Subcutaneous abdominal adipose tissue (tissue), 5 donors: ENCODE measurements at regions not wholly inside any gene's neighbourhood (a gene's known extent, or its start where the extent isn't known, plus 50 kb on each side); places are given as distances from the start of the nearest gene placed in this dataset.

Source experiments
- H3K27ac ChIP-seq: one replicate; pipeline ENCODE4 v1.7.0; 2013; ENCODE audit warnings: low read depth, mild to moderate bottlenecking, inconsistent platforms, low read length, moderate library complexity
- H3K27me3 ChIP-seq, 5 donors: one replicate each; pipeline ENCODE4 v1.7.0; 2013; ENCODE audit warnings: low read length in 5 of 5, inconsistent platforms in 1 of 5; ENCODE audit not compliant: control insufficient read depth in 5 of 5, insufficient read depth in 4 of 5
- H3K36me3 ChIP-seq, 5 donors: one replicate each; pipeline ENCODE4 v1.7.0; 2013; ENCODE audit warnings: low read length in 5 of 5; ENCODE audit not compliant: control insufficient read depth in 5 of 5, insufficient read depth in 5 of 5
- H3K4me1 ChIP-seq, 5 donors: one replicate each; pipeline ENCODE4 v1.7.0; 2013; ENCODE audit warnings: low read length in 5 of 5, mild to moderate bottlenecking in 3 of 5, moderate library complexity in 1 of 5; ENCODE audit not compliant: control insufficient read depth in 5 of 5, insufficient read depth in 5 of 5
- H3K4me3 ChIP-seq, 5 donors: one replicate each; pipeline ENCODE4 v1.7.0; 2013; ENCODE audit warnings: low read length in 5 of 5, low read depth in 1 of 5
- H3K9ac ChIP-seq, 5 donors: one replicate each; pipeline ENCODE4 v1.7.0; 2013; ENCODE audit warnings: low read length in 5 of 5, mild to moderate bottlenecking in 4 of 5, moderate library complexity in 3 of 5
- H3K9me3 ChIP-seq, 5 donors: one replicate each; pipeline ENCODE4 v1.7.0; 2013; ENCODE audit warnings: low read length in 5 of 5; ENCODE audit not compliant: control insufficient read depth in 5 of 5
- donor health status: healthy.
- donor health status: healthy.
- donor health status: healthy.
- donor health status: healthy.
- donor health status: healthy.

- Histone ChIP-seq H3K27me3 (peaks cover 9 to 26% (median 24%) of the 10 kb centered on the region in 5 donors), H3K36me3 (no peaks in the 10 kb centered on the region), H3K4me3 (no peak overlapping the region), H3K9me3 (no peaks in the 10 kb centered on the region), H3K4me1 (no peaks in the 10 kb centered on the region), H3K27ac (no peak overlapping the region), H3K9ac (no peak overlapping the region)
These were observed 101.7 kb upstream of the GJB5 start for GRCh38 chr1:34653110-34653509.

GRCh38 chr1:34655206-34655874 lies 99.5 kb upstream of the GJB5 start:
- Histone ChIP-seq H3K4me3 (no peak overlapping the region), H3K9ac (no peak overlapping the region), H3K27me3 (peaks cover 9 to 20% (median 18%) of the 10 kb centered on the region in 5 donors), H3K4me1 (no peaks in the 10 kb centered on the region), H3K27ac (no peak overlapping the region), H3K9me3 (no peaks in the 10 kb centered on the region), H3K36me3 (no peaks in the 10 kb centered on the region)

DNA sequence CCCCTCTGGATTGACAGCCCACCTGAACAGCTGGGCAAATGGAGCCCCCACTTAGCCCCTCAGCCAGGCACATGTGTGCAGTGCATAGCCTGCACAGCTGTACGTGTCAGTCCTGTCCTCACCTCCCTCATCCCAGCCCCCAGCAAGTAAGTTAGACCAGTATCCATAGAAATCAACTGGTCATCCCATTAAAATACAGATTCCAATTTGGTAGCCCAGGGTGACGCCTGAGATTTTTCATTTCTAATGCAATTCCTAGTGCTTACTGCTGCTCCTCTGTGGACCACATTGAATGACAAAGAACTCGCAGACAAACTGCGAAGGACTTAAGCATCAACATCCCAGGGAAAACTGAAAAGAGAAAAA lies 99.0 kb upstream of the GJB5 start:
- no peaks in the 10 kb centered on the region for H3K9me3 ChIP-seq
- no peak overlapping the region for H3K9ac ChIP-seq
- no peak overlapping the region for H3K4me3 ChIP-seq
- H3K27me3 ChIP-seq: peaks cover 5 to 18% (median 15%) of the 10 kb centered on the region in 5 donors
- H3K4me1 ChIP-seq: no peaks in the 10 kb centered on the region
- no peaks in the 10 kb centered on the region for H3K36me3 ChIP-seq
- no peak overlapping the region for H3K27ac ChIP-seq

DNA sequence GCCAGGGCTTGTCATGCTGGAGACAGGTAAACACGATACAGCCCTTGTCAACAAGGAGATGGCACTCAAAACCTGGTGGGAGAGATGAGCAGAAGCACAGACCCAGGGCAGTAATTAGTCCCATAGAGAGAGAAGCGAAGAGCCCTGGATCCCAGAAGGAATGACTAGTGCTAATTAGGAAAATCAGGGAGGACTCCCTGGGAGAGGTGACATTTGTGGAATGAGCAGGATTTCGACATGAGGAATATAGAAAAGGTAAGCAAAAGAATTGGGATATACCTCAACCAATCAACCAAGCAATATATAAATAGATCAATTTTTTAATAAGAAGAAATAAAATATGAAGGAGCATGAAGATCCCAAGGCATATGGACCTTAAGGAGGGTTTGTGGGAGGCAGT lies 98.5 kb upstream of the GJB5 start:
- peaks cover 5 to 19% (median 15%) of the 10 kb centered on the region in 5 donors for H3K27me3 ChIP-seq
- no peaks in the 10 kb centered on the region for H3K9me3 ChIP-seq
- H3K4me1 ChIP-seq: no peaks in the 10 kb centered on the region
- H3K9ac ChIP-seq: no peak overlapping the region
- H3K27ac ChIP-seq: no peak overlapping the region
- no peaks in the 10 kb centered on the region for H3K36me3 ChIP-seq
- no peak overlapping the region for H3K4me3 ChIP-seq

GRCh38 chr1:34656731-34657130 lies 98.1 kb upstream of the GJB5 start:
- Histone ChIP-seq H3K27ac (no peak overlapping the region), H3K9ac (no peak overlapping the region), H3K27me3 (peaks cover 5 to 19% (median 18%) of the 10 kb centered on the region in 5 donors), H3K9me3 (no peaks in the 10 kb centered on the region), H3K4me1 (no peaks in the 10 kb centered on the region), H3K36me3 (no peaks in the 10 kb centered on the region), H3K4me3 (no peak overlapping the region)

- H3K27me3 ChIP-seq: peaks cover 1 to 19% (median 14%) of the 10 kb centered on the region in 5 donors
- H3K27ac ChIP-seq: no peak overlapping the region
- no peaks in the 10 kb centered on the region for H3K36me3 ChIP-seq
These were observed 97.6 kb upstream of the GJB5 start for GRCh38 chr1:34657266-34657665.

DNA sequence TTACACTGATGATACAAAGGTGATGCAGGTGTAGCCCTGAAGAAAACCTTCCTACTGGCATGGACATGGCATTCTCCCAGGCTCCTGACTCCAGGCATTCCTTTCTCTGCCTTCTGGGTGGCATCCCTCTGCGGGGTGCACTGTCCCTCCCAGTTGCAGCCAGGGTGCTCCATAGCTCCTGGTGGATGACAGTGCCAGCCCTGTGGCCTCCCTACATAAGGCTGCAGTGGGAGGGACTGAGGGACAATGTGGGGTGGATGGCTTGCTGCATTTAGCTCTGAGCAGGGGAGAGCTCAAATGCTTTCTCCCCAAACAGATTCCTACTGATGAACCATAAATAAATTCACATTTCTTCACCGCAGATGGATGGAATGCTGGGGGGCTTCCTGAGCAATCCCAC lies 97.0 kb upstream of the GJB5 start:
- H3K36me3 ChIP-seq: no peaks in the 10 kb centered on the region
- H3K9me3 ChIP-seq: no peaks in the 10 kb centered on the region
- peaks cover 0 to 17% (median 9%) of the 10 kb centered on the region in 5 donors for H3K27me3 ChIP-seq
- no peak overlapping the region for H3K4me3 ChIP-seq
- no peak overlapping the region for H3K27ac ChIP-seq
- H3K9ac ChIP-seq: no peak overlapping the region
- H3K4me1 ChIP-seq: no peaks in the 10 kb centered on the region

More at GRCh38 chr1:34657266-34657665, 97.6 kb upstream of the GJB5 start:
- no peaks in the 10 kb centered on the region for H3K4me1 ChIP-seq
- H3K9me3 ChIP-seq: no peaks in the 10 kb centered on the region
- H3K4me3 ChIP-seq: no peak overlapping the region
- H3K9ac ChIP-seq: no peak overlapping the region

DNA sequence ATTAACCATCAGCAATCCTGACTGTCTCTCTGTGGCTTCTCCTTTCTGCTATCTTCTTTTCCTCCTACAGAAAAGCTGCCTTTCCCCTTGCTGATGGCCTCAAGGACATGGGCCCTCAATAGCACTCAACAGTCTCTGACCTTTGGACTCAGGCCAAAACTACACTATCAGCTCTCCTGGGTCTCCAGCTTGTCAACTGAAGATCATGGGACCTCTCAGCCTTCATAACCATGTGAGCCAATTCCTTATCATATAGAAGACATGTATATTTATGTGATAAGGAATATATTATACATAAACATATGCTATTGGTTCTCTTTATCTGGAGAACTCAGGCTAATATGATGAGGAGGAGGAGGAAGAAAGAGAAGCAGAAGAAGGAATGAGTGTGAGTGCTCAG lies 91.8 kb upstream of the GJB5 start:
- no peak overlapping the region for H3K9ac ChIP-seq
- no peak overlapping the region for H3K27ac ChIP-seq
- no peaks in the 10 kb centered on the region for H3K36me3 ChIP-seq
- H3K9me3 ChIP-seq: no peaks in the 10 kb centered on the region
- H3K27me3 ChIP-seq: peaks cover 0 to 13% (median 9%) of the 10 kb centered on the region in 5 donors
- no peak overlapping the region for H3K4me3 ChIP-seq
- H3K4me1 ChIP-seq: no peaks in the 10 kb centered on the region

GRCh38 chr1:34668063-34668462 lies 86.8 kb upstream of the GJB5 start:
- Histone ChIP-seq H3K9me3 (peaks cover 0 to 2% (median 0%) of the 10 kb centered on the region in 5 donors), H3K27me3 (peaks cover 0 to 13% (median 3%) of the 10 kb centered on the region in 5 donors), H3K27ac (no peak overlapping the region), H3K4me1 (no peaks in the 10 kb centered on the region), H3K4me3 (no peak overlapping the region), H3K9ac (no peak overlapping the region), H3K36me3 (no peaks in the 10 kb centered on the region)

- no peaks in the 10 kb centered on the region for H3K4me1 ChIP-seq
- no peak overlapping the region for H3K4me3 ChIP-seq
- H3K9ac ChIP-seq: no peak overlapping the region
- H3K36me3 ChIP-seq: no peaks in the 10 kb centered on the region
- peaks cover 0 to 2% (median 0%) of the 10 kb centered on the region in 5 donors for H3K9me3 ChIP-seq
- H3K27ac ChIP-seq: no peak overlapping the region
- H3K27me3 ChIP-seq: peaks cover 0 to 10% (median 0%) of the 10 kb centered on the region in 5 donors
These were observed 83.9 kb upstream of the GJB5 start for GRCh38 chr1:34670982-34671381.
